ENCODE measurements at regions not wholly inside any gene's neighbourhood (a gene's known extent, or its start where the extent isn't known, plus 50 kb on each side); places are given as distances from the start of the nearest gene placed in this dataset.

GRCh38 chr3:157590273-157590672, 87.1 kb upstream of the VEPH1 start:
- no peaks in the 10 kb centered on the region for H3K9me3 ChIP-seq (ENCODE audit: control insufficient read depth, low read depth, low read length)
- no peak overlapping the region for H3K4me2 ChIP-seq (ENCODE audit: control insufficient read depth, extremely low read depth, insufficient read depth, low read depth, low read length)
- dilution Hi-C loops (cut with MboI; ENCODE audit: extremely low pct_ligation_motif_present, low sequenced_read_pairs): no loop called here
- H3K9ac ChIP-seq (ENCODE audit: control insufficient read depth, extremely low read depth, insufficient read depth, low read length): no peak overlapping the region
- H3K27me3 ChIP-seq (ENCODE audit: control insufficient read depth, extremely low read depth, insufficient read depth, low read length): no peaks in the 10 kb centered on the region
- H4K20me1 ChIP-seq (ENCODE audit: control insufficient read depth, extremely low read depth, insufficient read depth, low read length): no peaks in the 10 kb centered on the region
- no peaks in the 10 kb centered on the region for H3K4me1 ChIP-seq (ENCODE audit: control insufficient read depth, extremely low read depth, insufficient read depth, low read length)
- FAIRE-seq (no peak), DNase-seq (ENCODE audit: low read depth, low spot score) (no peak)
- H3K27ac ChIP-seq (ENCODE audit: control insufficient read depth, insufficient read depth, low read length): no peak overlapping the region
- H3K36me3 ChIP-seq (ENCODE audit: control insufficient read depth in 2 of 2, extremely low read depth in 1 of 2, insufficient read depth in 2 of 2, low read length in 2 of 2): no peaks in the 10 kb centered on the region
- no peak for TF ChIP-seq EZH2 (IDR thresholded peaks at IDR 0.05; ENCODE audit: low read length)
- no peak for TF ChIP-seq CTCF (optimal IDR thresholded peaks at IDR 0.05 in 1 of 3, IDR thresholded peaks at IDR 0.05 in 1 of 3, conservative IDR thresholded peaks at IDR 0.05 in 1 of 3; ENCODE audit: extremely low read depth in 1 of 3, insufficient read depth in 2 of 3, low read length in 3 of 3)
- no peaks in the 10 kb centered on the region for H3K9me1 ChIP-seq (ENCODE audit: control insufficient read depth, extremely low read depth, insufficient read depth, low read length)
- H3K79me2 ChIP-seq (ENCODE audit: control insufficient read depth, insufficient read depth, low read length): no peaks in the 10 kb centered on the region
- no peak overlapping the region for H3K4me3 ChIP-seq (ENCODE audit: control insufficient read depth in 2 of 3, extremely low read depth in 1 of 3, insufficient read depth in 2 of 3, low read depth in 1 of 3, low read length in 3 of 3)
- no peak overlapping the region for H2AFZ ChIP-seq (ENCODE audit: control insufficient read depth, low read length)

GRCh38 chr3:157589211-157589610, 86.0 kb upstream of the VEPH1 start:
- Histone ChIP-seq H3K9me3 (ENCODE audit: control insufficient read depth, low read depth, low read length) (no peaks in the 10 kb centered on the region), H2AFZ (ENCODE audit: control insufficient read depth, low read length) (no peak overlapping the region), H3K9ac (ENCODE audit: control insufficient read depth, extremely low read depth, insufficient read depth, low read length) (no peak overlapping the region), H3K4me3 (ENCODE audit: control insufficient read depth in 2 of 3, extremely low read depth in 1 of 3, insufficient read depth in 2 of 3, low read depth in 1 of 3, low read length in 3 of 3) (no peak overlapping the region), H3K9me1 (ENCODE audit: control insufficient read depth, extremely low read depth, insufficient read depth, low read length) (no peaks in the 10 kb centered on the region), H3K27ac (ENCODE audit: control insufficient read depth, insufficient read depth, low read length) (no peak overlapping the region), H3K27me3 (ENCODE audit: control insufficient read depth, extremely low read depth, insufficient read depth, low read length) (no peaks in the 10 kb centered on the region), H4K20me1 (ENCODE audit: control insufficient read depth, extremely low read depth, insufficient read depth, low read length) (no peaks in the 10 kb centered on the region), H3K4me2 (ENCODE audit: control insufficient read depth, extremely low read depth, insufficient read depth, low read depth, low read length) (no peak overlapping the region), H3K36me3 (ENCODE audit: control insufficient read depth in 2 of 2, extremely low read depth in 1 of 2, insufficient read depth in 2 of 2, low read length in 2 of 2) (no peaks in the 10 kb centered on the region), H3K79me2 (ENCODE audit: control insufficient read depth, insufficient read depth, low read length) (no peaks in the 10 kb centered on the region), H3K4me1 (ENCODE audit: control insufficient read depth, extremely low read depth, insufficient read depth, low read length) (no peaks in the 10 kb centered on the region)
- FAIRE-seq: no peak
- dilution Hi-C loops (cut with MboI; ENCODE audit: extremely low pct_ligation_motif_present, low sequenced_read_pairs): no loop called here
- TF ChIP-seq CTCF (optimal IDR thresholded peaks at IDR 0.05 in 1 of 3, IDR thresholded peaks at IDR 0.05 in 1 of 3, conservative IDR thresholded peaks at IDR 0.05 in 1 of 3; ENCODE audit: extremely low read depth in 1 of 3, insufficient read depth in 2 of 3, low read length in 3 of 3) (no peak), EZH2 (IDR thresholded peaks at IDR 0.05; ENCODE audit: low read length) (no peak)
- no peak for DNase-seq (ENCODE audit: low read depth, low spot score)
